ENCODE measurements at regions not wholly inside any gene's neighbourhood (a gene's known extent, or its start where the extent isn't known, plus 50 kb on each side); places are given as distances from the start of the nearest gene placed in this dataset.

DNA sequence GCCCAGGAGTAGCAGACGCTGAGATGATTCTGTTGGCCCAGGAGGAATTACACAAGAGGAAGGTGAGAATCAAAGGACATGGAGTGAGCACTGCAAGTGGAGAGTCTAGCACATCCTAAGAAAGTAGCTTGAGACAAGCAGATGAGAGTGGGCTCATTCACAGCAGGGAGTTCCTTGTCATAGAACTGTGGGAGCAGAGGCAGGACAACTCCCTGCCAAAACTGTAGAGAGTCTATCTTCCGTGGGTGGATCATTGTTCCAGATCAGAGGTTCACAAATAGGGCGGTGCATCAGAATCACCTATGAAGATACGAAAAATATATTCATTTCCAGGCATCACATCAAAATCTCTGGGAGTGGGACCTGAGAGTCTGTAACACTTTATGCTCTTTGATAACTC is 288.9 kb upstream of the C16orf82 start:
- Histone ChIP-seq H3K9me2 (ENCODE audit: insufficient read depth, low read length) (no peaks in the 10 kb centered on the region), H3K4me3 (ENCODE audit: low read depth, low read length, poor library complexity, severe bottlenecking) (no peak overlapping the region), H4K20me1 (ENCODE audit: insufficient read depth, low read length) (no peaks in the 10 kb centered on the region), H3K4me2 (ENCODE audit: low read length) (no peak overlapping the region), H3K79me2 (ENCODE audit: insufficient read depth, low read depth, low read length) (no peaks in the 10 kb centered on the region), H3K4me1 (ENCODE audit: insufficient read depth, low read length, poor library complexity, severe bottlenecking) (no peaks in the 10 kb centered on the region), H3K27ac (ENCODE audit: low read depth, low read length, poor library complexity, severe bottlenecking) (no peak overlapping the region), H3K9me3 (ENCODE audit: low read length) (no peaks in the 10 kb centered on the region), H2AFZ (ENCODE audit: low read length) (no peak overlapping the region), H3K36me3 (ENCODE audit: insufficient read depth, low read length) (no peaks in the 10 kb centered on the region)
- CTCF ChIA-PET (ENCODE audit: unreplicated experiment), result no interaction called here
- no TSS peak for BruUV-seq (replicated peaks)
- DNase-seq (ENCODE audit: low spot score), result no peak
- POLR2A ChIA-PET, result no interaction called here
- intact Hi-C loops (cut with micrococcal nuclease; ENCODE audit: unreplicated experiment), result no loop called here
- TF ChIP-seq CTCF (conservative IDR thresholded peaks at IDR 0.05; ENCODE audit: low read length) (no peak), EZH2phosphoT487 (IDR thresholded peaks at IDR 0.05; ENCODE audit: borderline replicate concordance, low read depth, low read length) (no peak)

GRCh38 chr16:26787924-26788323 is 278.8 kb upstream of the C16orf82 start:
- Histone ChIP-seq H3K36me3 (ENCODE audit: insufficient read depth, low read length) (no peaks in the 10 kb centered on the region), H3K27ac (ENCODE audit: low read depth, low read length, poor library complexity, severe bottlenecking) (no peak overlapping the region), H4K20me1 (ENCODE audit: insufficient read depth, low read length) (no peaks in the 10 kb centered on the region), H3K4me1 (ENCODE audit: insufficient read depth, low read length, poor library complexity, severe bottlenecking) (peaks cover 10% of the 10 kb centered on the region), H3K9me3 (ENCODE audit: low read length) (peaks cover 4% of the 10 kb centered on the region; the same call in 1 of the 2 replicates), H3K79me2 (ENCODE audit: insufficient read depth, low read depth, low read length) (no peaks in the 10 kb centered on the region), H3K4me3 (ENCODE audit: low read depth, low read length, poor library complexity, severe bottlenecking) (peak overlapping the region; percentile 7), H3K9me2 (ENCODE audit: insufficient read depth, low read length) (no peaks in the 10 kb centered on the region), H2AFZ (ENCODE audit: low read length) (peak overlapping the region; percentile 94), H3K4me2 (ENCODE audit: low read length) (peak overlapping the region; percentile 31)
- POLR2A ChIA-PET, result no interaction called here
- CTCF ChIA-PET (ENCODE audit: unreplicated experiment), result no interaction called here
- intact Hi-C loops (cut with micrococcal nuclease; ENCODE audit: unreplicated experiment), result no loop called here
- no TSS peak for BruUV-seq (replicated peaks)
- no peak for TF ChIP-seq CTCF (conservative IDR thresholded peaks at IDR 0.05; ENCODE audit: low read length)
- no peak for TF ChIP-seq EZH2phosphoT487 (IDR thresholded peaks at IDR 0.05; ENCODE audit: borderline replicate concordance, low read depth, low read length)
- DNase-seq (ENCODE audit: low spot score), result peak; percentile 77

DNA sequence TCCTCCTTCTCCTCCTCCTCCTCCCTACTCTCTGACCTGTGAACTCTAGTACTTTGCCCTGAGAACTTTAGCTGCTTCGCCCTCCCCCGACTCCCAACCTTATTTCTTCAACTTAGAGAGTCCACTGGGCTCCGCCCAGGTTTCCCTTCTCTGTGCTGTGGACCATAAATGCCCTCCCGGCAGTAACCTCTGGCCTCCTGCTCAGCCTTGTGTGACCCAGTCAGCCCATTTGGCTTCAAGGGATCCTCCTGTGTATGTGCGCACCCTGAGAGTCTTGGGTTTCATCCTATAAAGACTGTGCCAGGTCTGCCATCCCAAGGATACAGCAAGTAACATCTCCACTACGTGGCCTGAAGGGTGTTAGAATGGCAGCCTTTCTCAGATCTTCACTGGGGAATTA is 275.6 kb upstream of the C16orf82 start:
- ChIA-PET POLR2A (no interaction called here), CTCF (ENCODE audit: unreplicated experiment) (no interaction called here)
- BruUV-seq (replicated peaks), result no TSS peak
- H4K20me1 ChIP-seq (ENCODE audit: insufficient read depth, low read length), result no peaks in the 10 kb centered on the region
- H3K9me3 ChIP-seq (ENCODE audit: low read length), result peaks cover 4% of the 10 kb centered on the region; the same call in 1 of the 2 replicates
- no peaks in the 10 kb centered on the region for H3K9me2 ChIP-seq (ENCODE audit: insufficient read depth, low read length)
- DNase-seq (ENCODE audit: low spot score), result peak; percentile 8
- peak overlapping the region; percentile 53 for H2AFZ ChIP-seq (ENCODE audit: low read length)
- no peak overlapping the region for H3K4me3 ChIP-seq (ENCODE audit: low read depth, low read length, poor library complexity, severe bottlenecking)
- H3K27ac ChIP-seq (ENCODE audit: low read depth, low read length, poor library complexity, severe bottlenecking), result no peak overlapping the region
- no peak for TF ChIP-seq CTCF (conservative IDR thresholded peaks at IDR 0.05; ENCODE audit: low read length)
- TF ChIP-seq EZH2phosphoT487 (IDR thresholded peaks at IDR 0.05; ENCODE audit: borderline replicate concordance, low read depth, low read length), result no peak
- no peaks in the 10 kb centered on the region for H3K79me2 ChIP-seq (ENCODE audit: insufficient read depth, low read depth, low read length)
- H3K4me2 ChIP-seq (ENCODE audit: low read length), result no peak overlapping the region
- peaks cover 19% of the 10 kb centered on the region for H3K4me1 ChIP-seq (ENCODE audit: insufficient read depth, low read length, poor library complexity, severe bottlenecking)
- intact Hi-C loops (cut with micrococcal nuclease; ENCODE audit: unreplicated experiment), result loop anchor here (10.0 kb wide), 1 partner anchor 326 kb away; no protein-coding TSS in a partner anchor
- H3K36me3 ChIP-seq (ENCODE audit: insufficient read depth, low read length), result no peaks in the 10 kb centered on the region
